Breast epithelium (tissue), 4 donors: ENCODE measurements at regions not wholly inside any gene's neighbourhood (a gene's known extent, or its start where the extent isn't known, plus 50 kb on each side); places are given as distances from the start of the nearest gene placed in this dataset.

ENCODE experiments used
- DNase-seq, 2 donors: peaks; one replicate each; pipeline ENCODE4 v3.0.0-alpha.2; 2019; ENCODE audit warnings: low spot score in 2 of 2
- H3K27ac ChIP-seq, 2 donors: fragments of 200-600 bp; sonication (generic) in 1 of 2; one replicate each; pipeline ENCODE4 v1.5.1; 2016 to 2019; ENCODE audit warnings: mild to moderate bottlenecking in 1 of 2
- H3K27me3 ChIP-seq, 2 donors: fragments of 200-600 bp; sonication (generic) in 1 of 2; one replicate each; pipeline versions ENCODE4 v1.5.1 to v1.6.0; 2017 to 2019; ENCODE audit warnings: control low read depth in 1 of 2, mild to moderate bottlenecking in 1 of 2
- H3K36me3 ChIP-seq: fragments of 200-600 bp; one replicate; pipeline ENCODE4 v1.5.1; 2019
- H3K4me1 ChIP-seq, 2 donors: fragments of 200-600 bp; sonication (generic); one replicate each; pipeline ENCODE4 v1.5.1; 2016 to 2019; ENCODE audit warnings: control low read depth in 1 of 2
- H3K4me3 ChIP-seq, 3 donors: fragments of 200-600 bp; sonication (generic); 1 replicate in 2 of 3; 2 replicates in 1 of 3; pipeline ENCODE4 v1.5.1; 2016 to 2019; ENCODE audit warnings: mild to moderate bottlenecking in 3 of 3, moderate library complexity in 2 of 3
- H3K9me3 ChIP-seq, 2 donors: fragments of 200-600 bp; sonication (generic) in 1 of 2; one replicate each; pipeline ENCODE4 v1.5.1; 2016 to 2019; ENCODE audit warnings: control low read depth in 1 of 2
- POLR2A ChIP-seq: fragments of 450-650 bp; IDR thresholded peaks from one replicate; pipeline ENCODE4 v1.6.1; 2016; ENCODE audit warnings: antibody characterized with exemption, mild to moderate bottlenecking, moderate library complexity
- POLR2AphosphoS5 ChIP-seq, 3 donors: sonication (generic); formaldehyde crosslinking; IDR thresholded peaks; one replicate each; pipeline ENCODE4 v1.6.1; 2017; ENCODE audit warnings: antibody characterized with exemption in 3 of 3
- intact Hi-C: fragments of 100-400 bp; cut with DNase I; formaldehyde crosslinking; loops from one replicate; pipeline ENCODE4 v1.15.1; 2023; ENCODE audit warnings: low total_unique reads
- TF ChIP-seq, protein P1 (sequence below), 3 donors: fragments of 450-650 bp; IDR thresholded peaks; one replicate each; pipeline ENCODE4 v1.5.1; 2016 to 2017; ENCODE audit warnings: antibody characterized with exemption in 3 of 3, mild to moderate bottlenecking in 3 of 3, moderate library complexity in 3 of 3

DNA sequence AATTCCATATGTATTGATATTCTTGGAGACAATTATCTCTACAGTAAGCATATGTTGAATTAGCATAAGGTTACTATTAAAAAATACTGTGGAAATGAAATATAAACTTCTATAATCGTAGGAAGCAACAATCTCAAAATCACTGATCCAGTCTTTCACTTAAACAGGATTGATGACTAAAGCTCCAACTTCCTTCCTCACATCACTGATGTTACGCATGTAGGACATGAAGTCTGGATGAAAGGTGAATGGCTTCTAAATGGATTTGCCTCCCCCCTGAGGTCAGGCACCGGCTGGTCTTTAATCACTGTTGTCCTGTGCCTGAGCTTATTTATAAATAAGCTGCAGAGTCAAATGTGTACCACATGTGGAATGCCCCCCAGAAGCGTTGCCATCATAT, 157.1 kb upstream of the NFIB start:
- Histone ChIP-seq H3K4me3 (no peak overlapping the region), H3K27me3 (no peaks in the 10 kb centered on the region), H3K27ac (no peak overlapping the region), H3K4me1 (no peaks in the 10 kb centered on the region), H3K9me3 (no peaks in the 10 kb centered on the region), H3K36me3 (no peaks in the 10 kb centered on the region)
- DNase-seq: no peak
- TF ChIP-seq POLR2A: no peak
- TF ChIP-seq, protein P1, sequence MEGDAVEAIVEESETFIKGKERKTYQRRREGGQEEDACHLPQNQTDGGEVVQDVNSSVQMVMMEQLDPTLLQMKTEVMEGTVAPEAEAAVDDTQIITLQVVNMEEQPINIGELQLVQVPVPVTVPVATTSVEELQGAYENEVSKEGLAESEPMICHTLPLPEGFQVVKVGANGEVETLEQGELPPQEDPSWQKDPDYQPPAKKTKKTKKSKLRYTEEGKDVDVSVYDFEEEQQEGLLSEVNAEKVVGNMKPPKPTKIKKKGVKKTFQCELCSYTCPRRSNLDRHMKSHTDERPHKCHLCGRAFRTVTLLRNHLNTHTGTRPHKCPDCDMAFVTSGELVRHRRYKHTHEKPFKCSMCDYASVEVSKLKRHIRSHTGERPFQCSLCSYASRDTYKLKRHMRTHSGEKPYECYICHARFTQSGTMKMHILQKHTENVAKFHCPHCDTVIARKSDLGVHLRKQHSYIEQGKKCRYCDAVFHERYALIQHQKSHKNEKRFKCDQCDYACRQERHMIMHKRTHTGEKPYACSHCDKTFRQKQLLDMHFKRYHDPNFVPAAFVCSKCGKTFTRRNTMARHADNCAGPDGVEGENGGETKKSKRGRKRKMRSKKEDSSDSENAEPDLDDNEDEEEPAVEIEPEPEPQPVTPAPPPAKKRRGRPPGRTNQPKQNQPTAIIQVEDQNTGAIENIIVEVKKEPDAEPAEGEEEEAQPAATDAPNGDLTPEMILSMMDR (IDR thresholded peaks at IDR 0.05): no peak
- TF ChIP-seq POLR2AphosphoS5 (IDR thresholded peaks at IDR 0.05): no peak
- intact Hi-C loops: no loop called here

GRCh38 chr9:14467675-14468374, 153.9 kb upstream of the NFIB start:
- DNase-seq: no peak
- no peaks in the 10 kb centered on the region for H3K27me3 ChIP-seq
- H3K27ac ChIP-seq: no peak overlapping the region
- H3K36me3 ChIP-seq: no peaks in the 10 kb centered on the region
- no peak overlapping the region for H3K4me3 ChIP-seq
- intact Hi-C loops: no loop called here
- H3K4me1 ChIP-seq: no peaks in the 10 kb centered on the region
- no peaks in the 10 kb centered on the region for H3K9me3 ChIP-seq
- TF ChIP-seq POLR2A: no peak
- TF ChIP-seq, protein P1 (IDR thresholded peaks at IDR 0.05): no peak

DNA sequence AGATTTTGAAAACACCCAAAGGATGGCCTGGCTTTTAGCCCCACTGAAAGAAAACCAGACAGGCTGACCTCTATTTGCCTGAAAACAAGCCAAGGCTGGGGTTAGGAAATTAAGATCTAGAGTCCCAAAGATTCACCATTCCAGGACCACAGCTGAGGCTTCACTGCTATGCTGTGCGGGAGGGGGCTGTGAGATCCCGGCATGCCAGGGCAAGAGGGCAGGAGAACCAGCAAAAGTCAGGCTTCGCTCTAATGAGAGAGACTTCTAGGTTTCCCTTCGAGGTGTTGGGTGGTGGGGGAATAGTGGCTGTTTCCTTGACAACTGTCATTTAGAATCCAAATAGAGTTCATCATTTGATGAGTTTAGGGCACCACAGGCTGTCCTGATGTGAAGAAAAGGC, 152.9 kb upstream of the NFIB start:
- no peaks in the 10 kb centered on the region for H3K27me3 ChIP-seq
- H3K36me3 ChIP-seq: no peaks in the 10 kb centered on the region
- DNase-seq: no peak
- no peaks in the 10 kb centered on the region for H3K9me3 ChIP-seq
- H3K4me3 ChIP-seq: no peak overlapping the region
- no peaks in the 10 kb centered on the region for H3K4me1 ChIP-seq
- intact Hi-C loops: no loop called here
- TF ChIP-seq POLR2AphosphoS5 (IDR thresholded peaks at IDR 0.05) (no peak), POLR2A (no peak)
- TF ChIP-seq, protein P1 (IDR thresholded peaks at IDR 0.05): no peak
- H3K27ac ChIP-seq: no peak overlapping the region

GRCh38 chr9:14466429-14466818, 152.5 kb upstream of the NFIB start:
- DNase-seq: no peak
- no peaks in the 10 kb centered on the region for H3K9me3 ChIP-seq
- no peak overlapping the region for H3K4me3 ChIP-seq
- intact Hi-C loops: no loop called here
- no peaks in the 10 kb centered on the region for H3K36me3 ChIP-seq
- no peaks in the 10 kb centered on the region for H3K27me3 ChIP-seq
- no peak for TF ChIP-seq POLR2A
- TF ChIP-seq, protein P1 (IDR thresholded peaks at IDR 0.05): no peak
- no peak for TF ChIP-seq POLR2AphosphoS5 (IDR thresholded peaks at IDR 0.05)
- no peaks in the 10 kb centered on the region for H3K4me1 ChIP-seq
- no peak overlapping the region for H3K27ac ChIP-seq

DNA sequence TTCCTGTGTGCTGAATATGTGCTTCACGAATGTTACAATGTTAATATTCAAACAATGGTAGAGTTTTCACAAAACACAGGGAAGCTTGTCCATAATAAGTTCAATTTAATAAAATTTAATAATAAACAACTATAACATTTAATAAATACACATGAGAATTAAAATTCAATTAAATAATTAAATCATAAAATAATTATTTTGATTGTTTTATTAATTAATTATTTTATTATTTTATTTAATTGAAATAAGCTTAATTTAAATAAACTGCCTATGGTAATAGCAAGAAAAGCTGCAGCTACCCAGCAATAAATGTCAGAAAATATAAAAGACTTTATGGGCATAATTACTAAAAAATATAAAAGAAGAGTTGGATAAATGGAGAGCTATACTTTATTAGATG, 149.0 kb upstream of the NFIB start:
- TF ChIP-seq, protein P1 (IDR thresholded peaks at IDR 0.05): no peak
- TF ChIP-seq POLR2A (no peak), POLR2AphosphoS5 (IDR thresholded peaks at IDR 0.05) (no peak)
- intact Hi-C loops: no loop called here
- DNase-seq: no peak

More for the DNA sequence above, 149.0 kb upstream of the NFIB start:
- H3K4me3 ChIP-seq: no peak overlapping the region
- no peaks in the 10 kb centered on the region for H3K9me3 ChIP-seq
- H3K4me1 ChIP-seq: no peaks in the 10 kb centered on the region
- H3K27ac ChIP-seq: no peak overlapping the region
- H3K27me3 ChIP-seq: no peaks in the 10 kb centered on the region
- H3K36me3 ChIP-seq: no peaks in the 10 kb centered on the region
